ENCODE measurements at regions not wholly inside any gene's neighbourhood (a gene's known extent, or its start where the extent isn't known, plus 50 kb on each side); places are given as distances from the start of the nearest gene placed in this dataset.

DNA sequence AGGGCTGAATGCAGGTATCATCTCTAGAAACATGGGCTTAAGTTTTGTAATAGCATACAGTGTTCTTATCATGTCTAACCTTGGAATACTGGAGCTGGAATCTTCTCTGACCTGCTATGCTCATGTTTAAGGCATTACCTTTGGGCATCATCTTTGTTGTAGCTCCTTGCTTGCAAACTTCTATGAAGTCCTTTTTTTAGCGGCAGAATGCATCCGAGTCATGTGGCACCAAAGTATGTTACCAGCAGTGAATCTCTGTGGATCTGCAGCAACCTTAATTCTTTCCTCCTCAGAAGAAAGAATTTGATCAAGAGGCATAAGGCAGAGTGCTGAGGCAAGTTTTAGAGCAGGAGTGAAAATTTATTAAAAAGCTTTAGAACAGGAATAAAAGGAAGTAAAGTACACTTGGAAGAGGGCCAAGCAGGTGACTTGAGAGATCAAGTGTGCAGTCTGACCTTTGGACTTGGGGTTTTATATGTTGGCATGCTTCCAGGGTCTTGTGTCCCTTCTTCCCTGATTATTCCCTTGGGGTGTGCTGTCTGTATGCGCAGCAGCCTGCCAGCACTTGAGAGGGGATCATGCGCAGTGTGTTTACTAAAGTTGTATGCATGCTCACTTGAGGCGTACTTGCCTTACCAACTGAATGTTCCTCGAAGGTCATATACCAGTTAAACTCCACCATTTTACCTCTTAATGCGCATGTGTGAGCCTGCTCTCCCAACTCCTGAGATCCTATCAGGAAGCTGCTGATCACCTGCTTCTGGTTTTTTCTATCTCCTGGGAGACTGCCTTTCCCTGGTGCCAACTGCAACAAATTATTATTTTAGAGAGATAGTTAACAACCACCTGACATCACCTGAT is 115.5 kb downstream of the LACC1 start:
- Histone ChIP-seq H3K14ac (ENCODE audit: insufficient read length) (no peak overlapping the region), H3K56ac (replicated peaks; ENCODE audit: insufficient read length, low read depth, low read length) (no peak overlapping the region), H2BK120ac (replicated peaks; ENCODE audit: low read depth, low read length) (no peak overlapping the region), H4K5ac (ENCODE audit: insufficient read length, low read depth, low read length) (no peak overlapping the region), H3K4me3 (ENCODE audit: extremely low read depth in 1 of 4, insufficient read depth in 2 of 4, low read depth in 3 of 4, low read length in 4 of 4) (no peak overlapping the region), H2AK5ac (ENCODE audit: low read depth, low read length) (no peak overlapping the region), H3K9me3 (ENCODE audit: insufficient read depth in 2 of 2, low read depth in 1 of 2, low read length in 1 of 2) (peaks cover 0 to 7% of the 10 kb centered on the region in 2 experiments; a peak in 1 of 4 replicates), H3K27me3 (replicated peaks in 1 of 4; ENCODE audit: control insufficient read depth in 3 of 4, extremely low read depth in 1 of 4, insufficient read depth in 3 of 4, low read length in 3 of 4) (no peaks in the 10 kb centered on the region), H2BK5ac (ENCODE audit: low read depth, low read length) (no peak overlapping the region), H2BK15ac (ENCODE audit: low read length) (no peak overlapping the region), H3K4me1 (replicated peaks in 1 of 4; ENCODE audit: control insufficient read depth in 3 of 4, insufficient read depth in 4 of 4, low read length in 3 of 4) (peaks cover 3 to 6% (median 5%) of the 10 kb centered on the region in 4 experiments; a peak in 5 of 7 replicates), H3K4ac (replicated peaks; ENCODE audit: insufficient read length, low read depth, low read length) (no peak overlapping the region), H3K36me3 (ENCODE audit: control insufficient read depth in 2 of 4, insufficient read depth in 4 of 4, low read length in 3 of 4) (no peaks in the 10 kb centered on the region), H4K20me1 (replicated peaks in 1 of 2; ENCODE audit: control insufficient read depth in 1 of 2, insufficient read depth in 2 of 2, low read length in 2 of 2) (no peaks in the 10 kb centered on the region), H3K79me2 (ENCODE audit: control insufficient read depth in 1 of 2, insufficient read depth in 2 of 2, low read length in 2 of 2) (no peaks in the 10 kb centered on the region), H2BK20ac (ENCODE audit: low read length) (no peak overlapping the region), H3K9ac (replicated peaks in 1 of 4; ENCODE audit: extremely low read depth in 1 of 4, low read depth in 3 of 4, low read length in 3 of 4) (no peak overlapping the region), H3K4me2 (ENCODE audit: insufficient read depth in 1 of 2, low read depth in 2 of 2, low read length in 2 of 2) (no peak overlapping the region), H4K91ac (replicated peaks; ENCODE audit: insufficient read length, low read length) (no peak overlapping the region), H3K23ac (ENCODE audit: insufficient read length) (no peak overlapping the region), H3K27ac (ENCODE audit: low read depth, low read length) (no peak overlapping the region), H3K79me1 (ENCODE audit: low read depth, low read length) (no peaks in the 10 kb centered on the region), H4K8ac (ENCODE audit: extremely low read depth, insufficient read depth, low read length) (no peak overlapping the region), H3K23me2 (ENCODE audit: low read depth, low read length) (no peaks in the 10 kb centered on the region), H2BK12ac (ENCODE audit: low read depth, low read length) (no peak overlapping the region), H2AFZ (ENCODE audit: low read length) (no peak overlapping the region), H3K18ac (ENCODE audit: extremely low read depth, low read length) (no peak overlapping the region)
- CTCF ChIA-PET (ENCODE audit: partially characterized antibody): interaction anchor here (1.5 kb wide), 1 partner anchor 16 kb away, joined by 5 read pairs; no protein-coding TSS in a partner anchor
- POLR2A ChIA-PET (ENCODE audit: partially characterized antibody): no interaction called here
- DNase-seq (ENCODE audit: low read depth in 1 of 2, low spot score in 2 of 2) (no peak), FAIRE-seq (no peak)
- TF ChIP-seq BRCA1 (IDR thresholded peaks at IDR 0.05; ENCODE audit: low read depth, low read length) (no peak), CHD1 (IDR thresholded peaks at IDR 0.05; ENCODE audit: low read depth, low read length) (no peak)
- WGBS, 2 experiments (ENCODE audit: extremely low coverage in 1 of 2, insufficient coverage in 1 of 2, insufficient read length in 1 of 2, insufficient replicate concordance in 2 of 2, low coverage in 1 of 2, low lambda C conversion rate in 2 of 2, missing lambda C conversion rate in 1 of 2): 91% methylated on average over 7 of the region's 7 CpGs; no CpG with 5 or more reads in 1 of the 2 experiments
